Stimulated activated memory B cell treated with anti-CD40 and anti-IgM and Interleukin-4, amounts not matched to agents 10 μg/mL and 1 μg/mL and 100 μg/mL, for 72 hours (primary cell): ENCODE measurements at regions not wholly inside any gene's neighbourhood (a gene's known extent, or its start where the extent isn't known, plus 50 kb on each side); places are given as distances from the start of the nearest gene placed in this dataset.

Experiments
- ATAC-seq: fragments of 150-1000 bp; cut with Tn5 transposase; 2 replicates; pipeline ENCODE4 v1.10.0; 2021
- H3K27ac Mint-ChIP-seq: one replicate; pipeline ENCODE4 v1.8.0; 2022; ENCODE audit warnings: mild to moderate bottlenecking, mixed read lengths
- H3K27me3 Mint-ChIP-seq: one replicate; pipeline ENCODE4 v1.8.0; 2022; ENCODE audit warnings: mixed read lengths
- H3K36me3 Mint-ChIP-seq: one replicate; pipeline ENCODE4 v1.8.0; 2022; ENCODE audit warnings: mixed read lengths
- H3K4me1 Mint-ChIP-seq: one replicate; pipeline ENCODE4 v1.8.0; 2022; ENCODE audit warnings: mixed read lengths
- H3K4me3 Mint-ChIP-seq: one replicate; pipeline ENCODE4 v1.8.0; 2022; ENCODE audit warnings: mild to moderate bottlenecking, moderate library complexity, mixed read lengths
- H3K9me3 Mint-ChIP-seq: one replicate; pipeline ENCODE4 v1.8.0; 2022; ENCODE audit warnings: mixed read lengths

DNA sequence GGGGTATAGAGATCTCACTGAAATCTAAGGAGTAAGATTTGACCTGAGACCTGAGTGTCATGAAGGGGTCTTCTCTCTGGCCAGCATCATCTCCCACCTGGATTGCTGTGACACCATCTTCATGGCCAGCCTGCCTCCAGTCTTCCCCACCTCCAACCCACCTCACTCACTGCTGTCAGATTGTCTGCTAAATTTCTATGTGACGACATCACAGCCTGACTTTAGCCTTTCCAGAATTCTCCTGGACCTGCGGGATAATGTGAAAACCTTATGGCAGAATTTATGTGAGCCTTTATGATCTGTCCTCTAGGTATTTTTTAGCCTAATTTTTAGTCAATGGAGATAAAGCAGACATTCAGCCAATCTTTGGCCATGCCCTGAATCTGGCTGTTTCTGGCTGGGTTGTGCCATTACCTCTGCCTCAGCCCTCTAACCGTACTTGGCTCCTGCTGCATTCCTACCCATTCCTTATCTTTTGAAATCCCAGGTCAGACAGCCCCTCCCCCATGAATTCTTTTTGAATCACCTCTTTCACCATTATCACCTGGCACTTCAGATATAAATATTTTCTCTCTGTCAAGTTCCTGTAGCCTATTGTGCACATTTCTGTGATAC lies 66.4 kb upstream of the MMADHC start:
- H3K36me3 Mint-ChIP-seq = no peaks in the 10 kb centered on the region
- H3K9me3 Mint-ChIP-seq = no peaks in the 10 kb centered on the region
- H3K4me3 Mint-ChIP-seq = no peak overlapping the region
- no peak for ATAC-seq
- no peaks in the 10 kb centered on the region for H3K4me1 Mint-ChIP-seq
- H3K27ac Mint-ChIP-seq = no peak overlapping the region
- no peaks in the 10 kb centered on the region for H3K27me3 Mint-ChIP-seq

DNA sequence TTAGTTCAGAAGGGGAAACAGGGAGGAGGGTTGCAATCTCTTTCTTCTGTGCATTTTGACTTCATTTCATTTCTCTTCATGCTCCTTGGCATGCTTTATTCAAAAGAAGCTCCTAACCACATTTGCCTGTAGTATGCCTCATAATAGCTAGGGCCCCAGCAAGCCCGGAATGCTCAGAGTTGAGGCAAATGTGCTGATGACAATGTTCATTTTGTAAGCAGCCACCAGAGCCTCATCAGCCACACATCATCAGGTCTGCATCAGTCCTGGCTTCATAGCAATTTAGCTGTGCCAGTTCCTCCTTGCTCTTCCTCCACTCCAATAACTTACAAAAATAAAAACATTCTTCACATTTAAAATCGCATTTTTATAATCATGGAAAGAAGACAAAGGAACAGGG lies 65.4 kb upstream of the MMADHC start:
- Mint-ChIP-seq H3K27ac (no peak overlapping the region), H3K4me3 (no peak overlapping the region), H3K9me3 (no peaks in the 10 kb centered on the region), H3K4me1 (no peaks in the 10 kb centered on the region), H3K27me3 (peaks cover 5% of the 10 kb centered on the region), H3K36me3 (no peaks in the 10 kb centered on the region)
- ATAC-seq = no peak

DNA sequence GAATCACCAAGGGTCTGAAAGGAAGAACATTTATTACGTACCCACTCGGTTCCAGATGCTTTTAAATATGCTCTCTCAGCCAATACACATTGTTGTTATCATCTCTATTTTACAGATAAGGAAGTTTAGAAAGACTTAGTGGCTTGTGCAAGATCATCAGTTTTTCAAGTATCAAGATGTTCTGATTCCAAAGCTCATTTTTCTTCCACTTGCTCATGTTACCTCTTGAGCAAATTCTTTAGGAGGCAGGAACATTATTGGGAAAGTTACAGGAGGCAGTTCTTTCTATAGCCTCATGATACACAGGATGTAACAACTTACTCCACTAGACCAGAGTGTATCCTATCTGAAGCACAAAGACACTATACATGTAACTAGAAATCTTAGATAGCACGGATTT lies 65.0 kb upstream of the MMADHC start:
- Mint-ChIP-seq H3K27ac (no peak overlapping the region), H3K4me1 (no peaks in the 10 kb centered on the region), H3K9me3 (no peaks in the 10 kb centered on the region), H3K27me3 (peaks cover 7% of the 10 kb centered on the region), H3K36me3 (no peaks in the 10 kb centered on the region), H3K4me3 (no peak overlapping the region)
- ATAC-seq = no peak

DNA sequence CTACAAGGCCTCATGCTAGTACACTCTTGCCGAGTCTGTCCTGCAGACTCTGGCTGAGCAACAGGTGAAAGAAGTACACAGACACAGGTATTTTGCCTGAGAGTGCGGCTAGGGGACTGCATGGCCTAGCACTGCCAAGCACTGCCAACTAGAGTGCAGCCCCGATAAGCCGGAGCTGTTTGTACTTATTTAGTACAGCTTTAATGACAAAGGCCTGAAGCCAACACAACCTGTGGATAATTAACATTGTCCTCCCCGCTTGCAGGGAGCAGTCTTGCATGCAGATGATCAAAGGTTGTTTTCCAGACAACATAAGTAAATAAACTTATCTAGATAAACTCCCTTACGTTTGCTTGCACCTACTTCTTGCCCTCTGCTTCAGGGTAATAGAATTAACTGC lies 63.7 kb upstream of the MMADHC start:
- Mint-ChIP-seq H3K4me3 (no peak overlapping the region), H3K27me3 (peaks cover 7% of the 10 kb centered on the region), H3K4me1 (no peaks in the 10 kb centered on the region), H3K36me3 (no peaks in the 10 kb centered on the region), H3K9me3 (no peaks in the 10 kb centered on the region), H3K27ac (no peak overlapping the region)
- ATAC-seq = peak; percentile 44

- Mint-ChIP-seq H3K4me1 (no peaks in the 10 kb centered on the region), H3K27me3 (peaks cover 7% of the 10 kb centered on the region), H3K9me3 (no peaks in the 10 kb centered on the region), H3K4me3 (no peak overlapping the region), H3K27ac (no peak overlapping the region), H3K36me3 (no peaks in the 10 kb centered on the region)
- ATAC-seq = no peak
These were observed 62.4 kb upstream of the MMADHC start for GRCh38 chr2:149650006-149650405.

- peaks cover 5% of the 10 kb centered on the region for H3K36me3 Mint-ChIP-seq
- no peak overlapping the region for H3K4me3 Mint-ChIP-seq
- H3K9me3 Mint-ChIP-seq = no peaks in the 10 kb centered on the region
- H3K4me1 Mint-ChIP-seq = no peaks in the 10 kb centered on the region
- H3K27me3 Mint-ChIP-seq = peaks cover 15% of the 10 kb centered on the region
- ATAC-seq = no peak
- no peak overlapping the region for H3K27ac Mint-ChIP-seq
These were observed 60.9 kb upstream of the MMADHC start for GRCh38 chr2:149648282-149649030.

DNA sequence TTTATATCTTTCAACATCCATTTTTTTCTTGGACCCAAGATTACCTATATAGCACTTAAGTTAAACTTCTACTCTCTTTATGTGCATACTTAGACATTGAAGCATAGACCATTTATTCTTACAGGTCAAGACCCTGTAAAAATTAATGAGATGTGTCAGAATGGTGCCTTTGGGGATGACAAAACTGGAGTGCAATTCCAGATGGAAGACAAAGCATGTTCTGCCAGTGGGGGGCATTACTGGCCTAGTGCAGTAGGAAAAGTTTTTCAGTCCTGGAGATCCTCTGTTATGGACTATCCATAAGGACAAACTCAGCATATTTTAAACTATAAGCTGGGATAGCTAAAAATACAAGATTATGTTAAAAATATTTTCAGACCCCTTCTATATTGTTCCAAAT lies 57.8 kb upstream of the MMADHC start:
- Mint-ChIP-seq H3K36me3 (peaks cover 5% of the 10 kb centered on the region), H3K27me3 (peaks cover 32% of the 10 kb centered on the region), H3K4me3 (no peak overlapping the region), H3K4me1 (no peaks in the 10 kb centered on the region), H3K9me3 (no peaks in the 10 kb centered on the region), H3K27ac (no peak overlapping the region)
- no peak for ATAC-seq
